Adrenal gland (tissue), 9 donors: ENCODE measurements at regions not wholly inside any gene's neighbourhood (a gene's known extent, or its start where the extent isn't known, plus 50 kb on each side); places are given as distances from the start of the nearest gene placed in this dataset.

Source experiments
- DNase-seq, 7 donors: peaks; one replicate each; pipeline ENCODE4 v3.0.0-alpha.2; 2019 to 2020
- H3K27ac ChIP-seq, 5 donors: fragments of 200-600 bp; sonication (generic) in 4 of 5; 1 replicate in 3 of 5; 2 replicates in 2 of 5; pipeline versions ENCODE4 v1.5.1 to v1.8.0; 2016 to 2020; ENCODE audit warnings: mild to moderate bottlenecking in 1 of 5
- H3K27me3 ChIP-seq: fragments of 200-600 bp; 2 replicates; pipeline ENCODE4 v1.8.0; 2021
- H3K36me3 ChIP-seq, 2 donors: fragments of 200-600 bp; replicated peaks in 1 of 2; 1 replicate in 1 of 2; 2 replicates in 1 of 2; pipeline versions ENCODE4 v1.5.1 to v1.8.0; 2018 to 2022
- H3K4me1 ChIP-seq, 2 donors: fragments of 200-600 bp; replicated peaks in 1 of 2; 1 replicate in 1 of 2; 2 replicates in 1 of 2; pipeline versions ENCODE4 v1.5.1 to v1.8.0; 2018 to 2021
- H3K4me3 ChIP-seq, 4 donors: fragments of 200-600 bp; sonication (generic) in 3 of 4; one replicate each; pipeline ENCODE4 v1.5.1; 2016 to 2018
- H3K9me3 ChIP-seq, 3 donors: fragments of 200-600 bp; sonication (generic) in 1 of 3; replicated peaks in 1 of 3; 1 replicate in 2 of 3; 2 replicates in 1 of 3; pipeline versions ENCODE4 v1.5.1 to v1.8.0; 2016 to 2021
- CTCF ChIP-seq, 6 experiments: fragments of 450-650 bp in 4 of 6; fragments of 200-600 bp in 2 of 6; sonication (generic) in 1 of 6; IDR thresholded peaks; 1 replicate in 5 of 6; 2 replicates in 1 of 6; pipeline versions ENCODE4 v1.5.1 to v1.8.0; 2016 to 2021; ENCODE audit warnings: antibody characterized with exemption in 6 of 6, mild to moderate bottlenecking in 2 of 6, moderate library complexity in 1 of 6
- POLR2A ChIP-seq, 2 donors: fragments of 450-650 bp; IDR thresholded peaks; one replicate each; pipeline ENCODE4 v1.6.1; 2017; ENCODE audit warnings: antibody characterized with exemption in 2 of 2, mild to moderate bottlenecking in 2 of 2, moderate library complexity in 1 of 2
- WGBS, 4 donors: extraction: QIAGEN DNeasy Blood & Tissue Kit in 2 of 4; methylation state at CpG; one replicate each; pipeline versions ENCODE4 v1.1.5 to v1.1.7; 2013 to 2017; 5-methylcytosine and 5-hydroxymethylcytosine counted together
- intact Hi-C, 2 donors: fragments of 100-400 bp; cut with DNase I; formaldehyde crosslinking; loops; one replicate each; pipeline versions ENCODE4 v1.14.1 to v1.15.0; 2022 to 2023
- donor health status: healthy with polysubstance abuse.
- donor health status: Bipolar disorder and iron deficiency.
- donor health status: DM: yes; HTN: yes; CAD: no.
- donor health status: DM: no; HTN: no; CAD: no.
- donor health status: DM: no; HTN: no; CAD: no.

DNA sequence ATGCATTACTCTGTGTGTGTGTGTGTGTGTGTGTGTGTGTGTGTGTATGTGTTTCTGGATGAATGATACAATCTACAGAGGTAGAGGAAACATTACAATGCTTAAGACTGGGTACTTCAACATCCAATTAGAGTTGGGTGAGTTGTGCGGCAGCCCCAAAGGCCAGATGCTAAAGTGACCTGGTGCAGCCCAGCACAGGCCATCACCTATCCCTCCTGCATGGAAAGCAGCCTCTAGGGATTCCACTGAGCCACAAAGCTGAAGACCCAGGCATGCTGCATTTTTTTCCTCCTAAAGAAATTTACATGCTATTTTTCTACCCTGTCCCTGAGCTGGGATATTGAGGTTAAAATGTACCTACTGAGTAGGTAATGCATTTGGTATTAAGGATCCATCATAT, 79.1 kb upstream of the ETAA1 start:
- H3K9me3 ChIP-seq = no peaks in the 10 kb centered on the region
- no peak overlapping the region for H3K27ac ChIP-seq
- H3K36me3 ChIP-seq = no peaks in the 10 kb centered on the region
- peaks cover 7 to 22% of the 10 kb centered on the region in 2 donors for H3K4me1 ChIP-seq
- 93 to 100% (median 97%) methylated on average over 1 of the region's 1 CpG for WGBS, 4 donors
- no peak for DNase-seq
- H3K4me3 ChIP-seq = no peak overlapping the region
- H3K27me3 ChIP-seq = no peaks in the 10 kb centered on the region
- intact Hi-C loops = no loop called here
- no peak for TF ChIP-seq POLR2A (IDR thresholded peaks at IDR 0.05)
- no peak for TF ChIP-seq CTCF (IDR thresholded peaks at IDR 0.05)

GRCh38 chr2:67318563-67318962, 78.6 kb upstream of the ETAA1 start:
- no peak overlapping the region for H3K27ac ChIP-seq
- peaks cover 11 to 27% of the 10 kb centered on the region in 2 donors for H3K4me1 ChIP-seq
- H3K4me3 ChIP-seq = no peak overlapping the region
- DNase-seq = no peak
- H3K9me3 ChIP-seq = no peaks in the 10 kb centered on the region
- H3K27me3 ChIP-seq = no peaks in the 10 kb centered on the region
- 91 to 95% (median 92%) methylated on average over 3 of the region's 3 CpGs for WGBS, 4 donors
- no peak for TF ChIP-seq CTCF (IDR thresholded peaks at IDR 0.05)
- no peak for TF ChIP-seq POLR2A (IDR thresholded peaks at IDR 0.05)
- H3K36me3 ChIP-seq = no peaks in the 10 kb centered on the region
- intact Hi-C loops = no loop called here

GRCh38 chr2:67318993-67319481, 78.1 kb upstream of the ETAA1 start:
- no peak for TF ChIP-seq POLR2A (IDR thresholded peaks at IDR 0.05)
- TF ChIP-seq CTCF (IDR thresholded peaks at IDR 0.05) = no peak
- 86 to 91% (median 90%) methylated on average over 5 to 6 of the region's 6 CpGs for WGBS, 4 donors
- Histone ChIP-seq H3K4me3 (no peak overlapping the region), H3K27me3 (no peaks in the 10 kb centered on the region), H3K4me1 (peaks cover 12 to 30% of the 10 kb centered on the region in 2 donors), H3K36me3 (no peaks in the 10 kb centered on the region), H3K27ac (no peak overlapping the region), H3K9me3 (no peaks in the 10 kb centered on the region)
- intact Hi-C loops = no loop called here
- no peak for DNase-seq

GRCh38 chr2:67320861-67321587, 76.1 kb upstream of the ETAA1 start:
- Histone ChIP-seq H3K4me1 (peaks cover 12 to 31% of the 10 kb centered on the region in 2 donors), H3K36me3 (no peaks in the 10 kb centered on the region), H3K27me3 (no peaks in the 10 kb centered on the region), H3K9me3 (no peaks in the 10 kb centered on the region), H3K27ac (no peak overlapping the region), H3K4me3 (no peak overlapping the region)
- WGBS, 4 donors = 65 to 76% (median 73%) methylated on average over 3 of the region's 3 CpGs
- intact Hi-C loops = loop anchor here in 1 of 2 donors (10.0 kb wide), 1 partner anchor 524 kb away; no protein-coding TSS in a partner anchor
- TF ChIP-seq CTCF (IDR thresholded peaks at IDR 0.05) = no peak
- no peak for TF ChIP-seq POLR2A (IDR thresholded peaks at IDR 0.05)
- DNase-seq = no peak
